ENCODE measurements at regions not wholly inside any gene's neighbourhood (a gene's known extent, or its start where the extent isn't known, plus 50 kb on each side); places are given as distances from the start of the nearest gene placed in this dataset.
"Not testable (repeated sequence)": the region's sequence is repeated elsewhere in the genome, so short reads cannot be mapped to it uniquely, and the experiment has no call there.

DNA sequence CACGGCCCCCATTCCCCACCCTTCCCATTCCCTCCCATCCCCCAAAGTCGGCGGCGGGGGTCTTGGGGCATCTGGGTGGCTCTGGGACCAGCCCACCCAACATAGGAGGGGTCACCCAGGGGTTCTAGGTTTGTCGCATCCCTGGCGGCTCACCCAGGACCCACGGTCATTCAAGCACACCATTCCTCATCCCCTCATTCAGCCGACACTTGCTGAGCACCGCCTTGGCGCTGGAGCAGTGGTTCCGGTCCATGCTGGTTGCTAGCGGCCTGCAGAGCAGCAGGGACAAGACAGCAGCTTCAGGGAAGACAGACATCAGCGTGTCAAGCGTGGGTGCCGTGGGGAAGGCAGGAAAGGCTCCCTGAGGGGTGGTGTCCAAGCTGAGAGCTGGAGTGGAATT is 50.5 kb upstream of the OTOS start:
- DNase-seq, result no peak

DNA sequence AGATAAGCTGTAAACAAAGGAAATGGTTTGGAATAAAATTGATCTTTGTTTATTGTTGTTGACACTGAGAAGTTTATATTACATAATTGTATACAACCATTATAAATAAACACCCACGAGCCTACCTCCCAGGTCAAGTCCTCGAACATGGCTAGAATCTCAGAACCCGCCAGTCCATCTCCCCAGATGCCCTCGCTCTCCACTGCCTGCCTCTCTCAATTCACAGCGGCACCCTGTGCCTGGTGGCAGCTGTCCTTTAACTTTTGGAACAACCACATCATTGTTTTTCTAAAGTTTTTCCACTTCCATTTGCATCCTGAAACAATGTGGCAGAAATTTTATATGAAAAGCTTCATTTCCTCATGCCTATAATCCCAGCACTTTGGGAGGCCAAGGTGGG is 52.2 kb upstream of the OTOS start:
- no peak for DNase-seq

DNA sequence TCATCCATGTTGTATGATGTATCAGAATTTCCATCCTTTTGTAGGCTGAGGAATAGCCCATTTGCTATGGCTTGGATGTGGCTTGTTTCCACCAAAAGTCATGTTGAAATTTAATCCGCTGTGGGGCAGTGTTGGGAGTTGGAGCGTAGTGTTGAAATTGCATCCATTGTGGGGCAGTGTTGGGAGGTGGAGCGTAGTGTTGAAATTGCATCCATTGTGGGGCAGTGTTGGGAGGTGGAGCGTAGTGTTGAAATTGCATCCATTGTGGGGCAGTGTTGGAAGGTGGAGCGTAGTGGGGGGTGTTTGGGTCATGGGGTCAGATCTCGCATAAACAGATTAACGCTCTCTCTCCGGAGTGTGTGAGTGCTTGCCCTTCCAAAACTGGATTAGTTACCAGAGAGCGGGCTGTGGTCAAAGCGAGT is 53.9 kb upstream of the OTOS start:
- DNase-seq, result not testable (repeated sequence)

DNA sequence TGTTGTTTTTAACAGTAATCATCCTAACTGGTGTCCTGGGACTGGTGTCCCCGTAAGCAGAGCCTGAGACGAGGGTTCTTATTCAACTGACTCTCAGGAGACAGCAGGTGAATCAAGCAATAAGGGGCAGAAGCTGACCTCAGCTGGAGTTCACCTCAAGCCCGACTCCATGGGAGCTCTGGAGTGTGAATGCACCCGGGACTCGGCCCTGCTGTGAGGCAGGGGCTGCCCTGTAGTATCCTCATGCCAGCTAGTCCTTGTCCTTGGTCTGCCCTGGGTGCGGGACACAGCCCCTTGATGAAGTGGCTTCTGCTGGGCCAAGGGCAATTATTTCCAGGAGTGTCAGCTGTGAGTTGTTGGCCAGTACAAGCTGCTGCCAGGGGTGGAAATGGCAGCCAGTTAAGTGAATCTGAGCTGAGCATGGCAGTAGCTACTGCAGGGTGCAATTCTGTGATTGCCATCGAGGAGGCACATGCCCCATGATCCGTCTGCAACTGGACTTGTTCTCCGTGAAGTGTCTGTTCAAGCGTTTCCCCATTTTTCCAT is 54.9 kb upstream of the OTOS start:
- DNase-seq, result no peak

DNA sequence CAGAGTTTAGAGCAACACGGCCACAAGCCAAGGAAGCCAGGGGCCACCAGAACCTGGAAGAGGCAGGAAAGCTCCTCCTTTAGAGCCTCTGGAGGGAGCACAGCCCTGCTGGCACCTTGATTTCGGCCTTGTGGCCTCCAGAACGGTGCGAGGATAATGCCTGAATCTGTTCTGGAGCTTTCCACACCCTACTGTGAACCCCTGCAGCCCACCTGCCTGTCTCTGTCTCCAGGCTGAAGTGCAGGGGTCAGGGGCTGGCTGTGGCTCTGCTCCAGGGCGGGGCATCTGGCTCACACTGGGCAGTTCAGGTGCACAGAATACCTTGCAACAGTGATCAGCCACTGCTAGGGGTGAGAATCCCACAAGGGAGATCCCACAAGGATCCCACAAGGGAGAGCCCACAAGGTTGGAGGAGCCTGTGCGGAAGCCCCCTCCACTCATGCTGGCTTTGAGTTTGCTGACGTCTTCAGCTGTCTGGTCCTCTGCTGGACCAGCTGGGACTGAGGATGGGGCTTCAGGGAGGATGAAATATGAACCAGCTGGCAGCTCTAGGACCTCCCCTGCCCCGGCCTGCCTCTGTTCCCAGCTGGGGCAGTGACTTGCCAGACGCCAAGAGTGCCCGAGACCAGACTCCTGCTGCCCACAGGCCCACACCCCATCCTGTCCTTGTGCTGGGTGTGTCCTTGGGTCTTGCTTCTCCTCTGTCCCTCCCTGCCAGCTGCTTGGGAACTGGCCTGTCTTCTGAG is 56.4 kb upstream of the OTOS start:
- no peak for DNase-seq

DNA sequence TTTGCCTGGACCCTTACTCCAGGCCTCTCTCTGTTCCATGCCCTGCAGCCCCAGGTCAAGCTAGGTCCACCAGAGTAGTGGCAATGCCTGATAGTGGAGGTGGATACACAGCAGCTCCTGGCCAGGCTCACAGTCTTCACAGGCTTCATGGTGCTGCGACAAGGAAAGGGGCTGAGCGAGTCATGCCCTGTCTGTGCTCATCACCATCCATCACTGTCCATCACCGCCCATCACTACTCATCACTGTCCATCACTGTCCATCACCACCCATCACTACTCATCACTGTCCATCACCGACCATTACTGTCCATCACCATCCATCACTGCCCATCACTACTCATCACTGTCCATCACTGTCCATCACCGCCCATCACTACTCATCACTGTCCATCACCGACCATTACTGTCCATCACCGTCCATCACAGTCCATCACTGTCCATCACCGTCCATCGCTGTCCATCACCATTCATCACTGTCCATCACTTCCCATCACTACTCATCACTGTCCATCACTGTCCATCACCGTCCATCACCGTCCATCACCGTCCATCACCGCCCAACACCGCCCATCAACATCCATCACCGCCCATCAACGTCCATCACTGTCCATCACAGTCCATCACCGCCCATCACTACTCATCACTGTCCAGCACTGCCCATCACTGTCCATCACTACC is 57.1 kb upstream of the OTOS start:
- DNase-seq, result no peak

DNA sequence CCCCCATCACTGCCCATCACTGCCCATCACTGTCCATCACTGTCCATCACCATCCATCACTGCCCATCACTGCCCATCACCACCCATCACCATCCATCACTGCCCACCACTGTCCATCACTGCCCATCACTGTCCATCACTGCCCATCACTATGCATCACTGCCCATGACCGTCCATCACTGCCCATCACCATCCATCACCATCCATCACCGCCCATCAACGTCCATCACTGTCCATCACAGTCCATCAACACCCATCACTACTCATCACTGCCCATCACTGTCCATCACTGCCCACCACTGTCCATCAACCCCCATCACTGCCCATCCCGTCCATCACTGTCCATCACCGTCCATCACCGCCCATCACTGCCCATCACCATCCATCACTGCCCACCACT is 57.8 kb upstream of the OTOS start:
- no peak for DNase-seq

DNA sequence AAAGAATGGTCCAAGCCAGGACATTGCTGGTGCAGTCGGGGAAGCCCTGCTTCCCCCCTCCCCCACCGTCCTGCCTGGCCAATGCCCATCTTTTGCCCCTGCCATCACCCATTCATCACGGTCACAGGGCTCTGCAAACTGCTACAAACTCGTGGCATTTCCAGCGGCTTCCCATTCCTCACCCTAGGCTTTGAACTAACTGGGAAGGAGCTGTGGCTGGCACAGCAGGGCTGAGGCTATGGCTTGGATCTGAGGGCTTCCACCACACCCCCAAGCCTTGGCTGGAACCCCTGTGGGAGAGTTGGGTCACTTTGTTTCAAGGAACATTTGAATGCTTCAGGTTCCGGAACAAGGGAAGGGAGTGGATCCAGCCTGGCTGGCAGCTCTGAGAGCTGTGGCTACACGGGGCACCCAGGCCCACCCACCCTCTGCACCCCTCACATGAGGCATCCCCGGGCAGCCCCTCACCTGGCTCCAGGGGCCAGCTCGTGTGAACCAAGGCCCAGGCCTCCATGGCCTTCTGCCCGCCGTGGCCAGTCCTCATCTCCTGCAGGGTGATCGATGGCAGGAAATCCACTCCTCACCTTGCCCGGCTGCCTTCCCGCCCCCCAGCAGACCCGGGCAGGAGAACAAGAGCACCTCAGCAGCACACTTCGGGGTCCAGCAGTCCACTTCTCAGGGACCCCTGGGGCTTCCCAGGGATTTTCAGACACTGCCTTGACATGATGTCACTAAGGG is 58.8 kb upstream of the OTOS start:
- DNase-seq, result no peak

DNA sequence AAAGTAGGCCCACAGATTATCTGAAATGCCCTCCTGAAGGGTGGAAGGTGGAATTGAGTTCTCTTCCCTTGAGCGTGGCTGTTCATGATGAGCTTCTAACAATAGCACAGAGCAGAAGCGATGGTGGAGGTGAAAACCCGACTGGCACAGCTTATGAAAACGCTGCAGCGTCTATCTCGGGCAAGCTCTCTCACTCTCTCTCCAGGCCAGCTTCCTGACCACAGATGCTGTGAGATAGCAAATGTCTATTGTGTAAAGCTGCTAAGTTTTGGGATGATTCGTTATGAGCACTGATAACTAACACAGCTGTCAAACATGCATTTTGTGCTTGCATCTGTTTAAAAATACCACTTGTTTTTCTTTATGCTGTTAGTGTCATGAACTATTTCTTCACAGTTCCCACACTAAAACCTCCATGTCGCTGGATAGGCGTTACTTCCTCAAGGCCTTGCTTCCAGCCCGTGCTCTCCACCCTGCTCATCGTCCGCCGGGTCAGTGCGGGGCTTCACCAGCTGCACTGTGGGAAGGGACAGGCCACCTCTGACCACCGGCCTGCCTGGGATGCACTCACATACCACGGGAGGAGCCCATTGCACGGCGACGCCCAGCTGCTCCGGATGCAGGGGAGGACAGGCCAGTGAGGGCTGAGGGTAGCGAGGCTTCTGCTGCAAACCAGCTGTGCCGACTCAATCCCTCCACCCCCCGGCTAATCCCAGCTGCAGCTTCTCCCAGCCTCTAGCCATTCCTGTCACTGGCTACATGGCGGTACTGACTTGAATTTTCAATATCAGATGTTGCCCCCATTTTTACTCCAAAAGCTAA is 60.0 kb upstream of the OTOS start:
- DNase-seq, result no peak

DNA sequence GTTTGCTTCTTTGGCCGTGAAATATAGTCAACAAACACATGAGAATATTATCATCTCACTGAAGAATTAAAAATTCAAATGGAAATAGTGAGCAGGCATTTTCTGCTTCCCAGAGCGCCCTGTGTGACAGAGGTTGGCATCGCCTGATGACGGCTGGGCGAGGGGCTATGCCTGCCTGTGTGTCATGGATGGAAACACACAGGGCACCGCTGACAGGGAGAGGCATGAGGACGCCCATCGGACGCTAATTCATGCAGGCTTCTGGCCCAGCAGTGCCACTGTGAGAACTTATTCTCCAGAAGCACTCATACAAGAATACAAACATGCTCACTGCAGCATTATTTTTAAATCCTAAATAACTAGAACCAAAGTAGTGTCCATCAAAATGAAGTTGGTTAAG is 61.4 kb upstream of the OTOS start:
- DNase-seq, result no peak

DNA sequence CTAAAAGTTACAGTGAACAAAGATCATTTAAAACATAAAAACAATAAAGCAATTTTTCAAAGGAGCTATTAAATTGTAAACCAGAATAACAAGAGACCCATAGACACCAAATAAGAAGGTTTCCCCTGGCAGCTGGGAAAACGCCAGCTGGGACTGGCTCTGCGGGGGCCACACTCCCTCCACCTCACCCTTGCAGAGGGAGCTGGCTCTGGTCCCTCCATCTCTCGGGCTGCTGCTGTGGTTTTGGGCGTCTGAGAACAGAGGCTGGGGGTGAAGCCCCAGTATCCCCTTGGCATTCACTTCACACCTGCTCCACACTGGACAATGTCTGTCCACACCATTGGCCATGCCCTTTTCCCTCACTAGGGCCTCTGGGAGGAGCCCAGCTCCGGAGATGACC is 62.1 kb upstream of the OTOS start:
- DNase-seq, result no peak

DNA sequence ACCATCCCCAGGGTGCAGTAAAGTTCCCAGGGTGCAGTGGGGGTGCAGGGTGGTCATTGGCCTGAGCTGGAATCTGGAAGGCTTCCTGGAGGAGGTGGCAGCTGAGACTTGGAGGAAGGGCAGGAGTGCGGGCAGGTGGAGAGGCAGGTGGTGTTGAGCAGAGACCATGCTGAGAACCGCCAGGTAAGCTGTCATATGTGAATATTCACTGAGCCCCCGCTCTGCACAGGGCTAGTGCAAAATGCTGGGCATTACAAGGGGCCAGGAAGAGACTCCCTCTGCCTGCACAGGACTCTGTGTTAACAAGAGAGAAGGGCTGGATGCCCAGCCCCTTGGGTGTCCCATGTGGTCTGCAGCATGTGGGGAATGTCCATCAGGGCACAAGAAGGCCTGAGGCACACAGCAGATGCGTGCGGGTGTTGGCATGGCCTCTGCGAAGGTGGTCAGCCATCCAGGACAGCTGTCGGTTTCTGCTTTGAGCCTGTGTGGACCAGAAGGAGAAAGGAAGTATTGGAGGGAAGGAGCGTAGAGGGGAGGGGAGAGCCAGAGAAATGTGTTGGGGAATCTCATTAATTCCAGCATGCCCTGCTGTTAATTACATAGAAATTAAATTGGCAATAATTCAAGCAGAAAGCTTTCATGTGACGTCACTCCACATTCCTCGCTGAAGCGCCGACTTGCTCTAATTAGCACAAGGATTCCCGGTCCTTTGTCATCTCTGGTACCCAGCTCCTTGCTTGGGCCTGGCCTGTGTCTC is 62.8 kb upstream of the OTOS start:
- peak; percentile 25 for DNase-seq

DNA sequence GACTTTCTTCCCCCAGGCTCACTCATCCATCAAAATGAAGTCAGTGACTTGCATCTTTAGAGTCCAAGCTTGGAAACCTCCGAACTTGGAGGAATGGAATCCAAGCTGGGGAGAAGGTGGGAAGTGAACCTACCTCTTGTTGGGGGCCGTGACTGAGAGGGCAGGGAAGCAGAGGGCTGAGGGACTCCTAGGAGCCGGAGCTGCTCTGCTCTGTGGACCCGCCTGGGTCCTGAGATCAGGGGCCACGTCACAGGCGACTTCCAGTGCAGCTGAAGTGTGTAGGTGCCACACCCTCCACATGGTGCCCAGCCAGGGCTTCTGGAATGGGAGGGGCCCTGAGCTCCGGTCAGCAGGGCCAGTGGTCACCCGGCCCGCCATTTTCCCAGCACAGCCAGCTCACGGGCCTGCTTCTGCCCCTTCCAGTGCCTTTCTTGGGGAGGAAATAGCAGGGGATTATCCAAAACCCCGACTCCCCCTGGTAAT is 63.4 kb upstream of the OTOS start:
- no peak for DNase-seq

DNA sequence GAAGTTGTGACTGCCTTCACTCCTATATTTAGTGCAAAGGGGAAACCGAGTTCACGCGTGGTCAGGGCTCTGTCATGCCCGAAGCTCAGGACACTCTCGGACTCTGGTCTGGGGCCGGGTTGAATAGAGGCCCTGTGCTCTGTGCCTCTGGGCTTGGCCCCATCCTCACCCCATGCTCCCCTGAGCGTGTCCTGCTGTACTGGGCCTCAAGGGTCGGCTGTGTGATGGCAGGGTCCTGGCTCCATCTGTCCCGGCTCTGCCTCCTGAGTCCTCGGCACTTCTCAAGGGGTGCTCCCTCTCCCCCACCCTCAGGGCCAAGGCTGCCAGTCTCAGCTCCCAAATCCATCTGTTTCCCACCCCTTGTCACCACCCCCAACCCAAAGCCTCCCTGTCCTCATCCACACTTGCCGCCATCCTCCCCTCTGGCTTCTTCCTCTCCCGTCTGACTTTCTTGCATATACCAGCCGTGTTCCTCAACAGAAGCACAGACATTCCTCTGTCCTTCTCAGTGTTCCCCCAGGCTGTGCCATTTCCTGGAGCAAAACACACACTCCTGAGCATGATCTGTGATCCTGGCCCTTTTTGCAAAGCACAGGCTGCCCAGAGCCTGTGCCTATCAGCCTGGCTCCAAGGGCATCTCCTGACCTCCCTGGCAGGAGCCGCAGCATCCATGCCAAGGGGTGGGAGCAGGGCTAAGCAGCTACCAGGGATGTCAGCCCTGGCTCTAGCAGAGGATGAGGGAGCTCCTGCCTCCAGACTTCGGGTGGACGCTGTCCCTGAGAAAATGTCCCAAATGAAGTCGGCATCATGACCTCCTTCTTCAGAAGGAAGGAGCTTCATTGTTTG is 64.2 kb upstream of the OTOS start:
- no peak for DNase-seq

DNA sequence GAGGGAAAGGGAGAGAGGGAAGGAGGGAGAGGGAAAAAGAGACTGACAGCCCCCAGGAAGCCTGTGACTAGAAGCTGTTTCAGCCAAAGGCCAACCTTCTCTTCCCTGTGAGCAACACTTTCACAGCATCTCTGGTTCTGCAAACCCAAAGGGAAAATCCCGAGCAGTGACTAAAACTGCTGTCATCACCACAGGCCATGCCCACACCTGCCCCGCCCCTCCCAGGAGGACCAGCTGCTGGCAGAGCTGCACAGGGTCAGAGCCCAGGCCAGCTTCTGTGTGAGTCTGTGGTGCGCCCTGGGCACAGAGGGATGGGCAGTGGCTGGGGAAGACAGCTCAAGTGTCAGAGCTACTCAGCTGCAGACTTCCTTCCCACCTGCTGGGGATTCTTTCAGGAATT is 64.9 kb upstream of the OTOS start:
- DNase-seq, result peak; percentile 89

DNA sequence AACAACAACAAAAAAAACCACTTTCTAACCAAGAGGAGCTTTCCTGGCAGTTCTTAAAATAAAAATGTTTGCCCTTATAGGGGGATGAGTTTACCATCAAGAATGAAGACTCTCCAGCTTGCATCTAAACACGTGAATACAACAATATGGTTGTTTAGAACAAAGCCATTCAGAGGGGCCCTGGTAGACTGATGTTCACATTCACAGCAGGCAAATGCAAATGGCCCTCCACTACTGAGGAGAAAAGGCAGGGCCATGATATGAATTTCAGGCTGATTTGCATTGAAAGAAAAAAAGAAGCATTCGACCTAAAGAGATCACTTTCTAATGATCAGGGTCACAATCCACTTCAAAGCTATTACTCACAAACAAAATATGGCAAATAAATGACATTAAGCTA is 65.3 kb upstream of the OTOS start:
- no peak for DNase-seq

DNA sequence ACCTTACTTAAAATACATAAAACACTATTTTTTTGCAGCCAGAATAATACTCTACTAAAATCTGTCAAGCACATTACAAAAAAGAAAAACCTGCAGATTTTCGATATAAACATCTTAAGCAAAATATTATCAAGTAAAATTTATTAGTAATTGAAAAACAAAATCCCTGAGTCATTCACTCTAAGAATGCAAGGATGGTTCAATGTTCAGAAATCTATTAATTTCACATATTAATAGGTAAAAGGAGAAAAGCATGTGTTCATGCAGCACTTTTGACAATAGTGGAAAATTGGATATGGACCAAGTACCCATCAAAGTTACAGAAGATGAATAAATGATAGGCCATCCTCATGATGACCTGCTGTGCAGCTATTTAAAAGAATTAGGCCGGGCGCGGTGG is 66.2 kb upstream of the OTOS start:
- no peak for DNase-seq

DNA sequence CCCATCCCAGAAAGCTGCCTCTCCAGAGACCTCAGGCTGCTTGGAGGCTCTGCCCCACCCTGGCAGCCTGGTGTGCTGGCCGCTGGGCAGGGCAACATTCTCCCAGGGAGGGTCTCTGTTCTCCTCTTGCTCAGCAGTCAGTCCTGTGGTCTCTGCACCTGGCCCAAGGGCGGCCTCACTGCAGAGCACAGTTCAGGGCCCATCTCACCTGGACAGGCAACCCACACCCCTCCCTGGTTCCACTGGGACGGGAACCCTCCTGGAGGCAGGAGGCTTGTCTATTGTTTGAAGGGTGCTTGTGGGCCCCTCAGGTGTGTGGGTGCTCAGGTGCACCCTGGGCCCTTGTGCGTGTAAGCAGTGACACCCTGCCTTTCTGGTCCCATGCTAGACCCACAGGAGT is 67.2 kb upstream of the OTOS start:
- DNase-seq, result no peak

DNA sequence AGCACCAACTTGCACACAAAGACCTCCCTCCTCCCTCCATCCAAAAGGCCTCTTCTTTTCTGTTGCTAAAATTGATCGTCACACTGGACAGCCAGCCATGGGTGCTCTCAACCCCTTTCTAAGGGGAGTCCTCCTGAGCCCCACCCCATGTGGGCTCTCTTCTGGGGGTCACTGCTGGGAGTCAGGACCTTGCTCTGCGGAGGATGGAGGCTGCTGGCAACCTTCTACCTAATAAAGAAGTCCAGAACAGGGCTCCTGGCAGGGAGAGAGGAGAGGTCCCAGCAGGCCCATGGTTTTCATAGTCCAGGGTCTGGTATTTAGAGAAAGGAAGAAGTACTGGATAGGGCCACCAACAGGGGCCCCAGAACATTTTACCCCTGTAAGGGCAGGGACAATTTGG is 67.6 kb upstream of the OTOS start:
- DNase-seq, result no peak

DNA sequence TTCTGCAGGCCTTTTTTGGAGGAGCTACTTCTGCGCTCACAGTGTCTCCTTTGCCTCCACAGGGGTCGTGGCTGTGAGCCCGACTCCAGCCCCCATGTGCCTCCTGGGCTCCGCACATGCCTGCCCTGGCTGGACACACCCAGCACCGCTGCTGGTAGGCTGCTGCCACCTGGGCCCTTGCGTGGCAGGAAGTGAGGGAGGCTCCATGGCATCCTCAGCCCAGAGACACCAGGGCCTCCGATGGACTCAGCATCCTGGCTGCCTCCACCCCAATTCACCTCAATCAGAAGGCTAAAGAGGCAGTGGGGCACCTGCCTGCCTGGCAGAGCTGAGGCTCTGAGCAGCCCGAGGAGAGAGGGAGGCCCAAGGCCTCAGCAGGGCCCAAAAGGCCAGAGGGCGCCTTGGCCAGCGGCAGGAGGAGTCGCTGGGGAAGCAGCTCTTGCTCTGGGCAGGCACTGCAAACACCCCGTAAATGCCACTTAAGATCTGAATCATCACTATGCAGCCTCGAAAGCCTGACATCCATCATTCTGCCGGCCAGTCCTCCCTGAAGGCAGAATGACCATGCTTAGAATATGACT is 68.3 kb upstream of the OTOS start:
- DNase-seq, result no peak

DNA sequence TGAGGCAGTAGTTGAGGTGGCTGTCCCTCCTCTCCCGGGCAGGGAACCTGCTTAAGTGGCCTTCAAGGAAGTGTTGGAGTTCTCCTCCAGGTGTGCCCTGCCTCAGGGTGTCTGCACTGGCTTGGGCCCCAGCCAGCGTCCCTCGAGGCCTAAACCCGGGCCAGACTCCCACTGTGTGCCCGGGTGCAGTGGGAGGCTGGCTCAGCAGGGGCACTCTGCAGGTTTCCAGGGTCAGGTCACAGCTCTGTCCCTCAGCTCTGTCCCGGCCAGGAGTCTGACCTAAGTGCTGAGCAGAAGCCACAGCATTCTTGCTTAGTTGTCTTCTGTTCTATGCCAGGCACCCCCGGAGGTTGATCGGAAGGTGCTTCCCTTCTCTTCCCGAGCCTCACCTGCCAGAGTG is 69.0 kb upstream of the OTOS start:
- DNase-seq, result no peak

Data from kidney glomerular epithelial cell (primary cell).